ENCODE measurements at regions not wholly inside any gene's neighbourhood (a gene's known extent, or its start where the extent isn't known, plus 50 kb on each side); places are given as distances from the start of the nearest gene placed in this dataset.

GRCh38 chr4:22574424-22574823 lies 58.6 kb upstream of the ADGRA3 start:
- TF ChIP-seq CTCF (conservative IDR thresholded peaks at IDR 0.05 in 1 of 2, IDR thresholded peaks at IDR 0.05 in 1 of 2; ENCODE audit: low read depth in 1 of 2, low read length in 2 of 2): no peak
- TF ChIP-seq EZH2 (IDR thresholded peaks at IDR 0.05; ENCODE audit: low read length, missing control alignments): no peak

All from fibroblast of lung (primary cell).